Esophagus muscularis mucosa (tissue), 4 donors: ENCODE measurements at regions not wholly inside any gene's neighbourhood (a gene's known extent, or its start where the extent isn't known, plus 50 kb on each side); places are given as distances from the start of the nearest gene placed in this dataset.

ENCODE experiments used
- DNase-seq: peaks from one replicate; pipeline ENCODE4 v3.0.0-alpha.2; 2017; ENCODE audit errors: extremely low spot score
- H3K27ac ChIP-seq, 4 donors: fragments of 200-600 bp; sonication (generic); replicated peaks in 1 of 4; 1 replicate in 3 of 4; 2 replicates in 1 of 4; pipeline ENCODE4 v1.5.1; 2016 to 2019; ENCODE audit warnings: mild to moderate bottlenecking in 1 of 4
- H3K27me3 ChIP-seq, 4 donors: fragments of 200-600 bp; sonication (generic); one replicate each; pipeline versions ENCODE4 v1.5.1 to v1.6.0; 2016 to 2019
- H3K36me3 ChIP-seq, 4 donors: fragments of 200-600 bp; sonication (generic); one replicate each; pipeline ENCODE4 v1.5.1; 2016 to 2019
- H3K4me1 ChIP-seq, 4 donors: fragments of 200-600 bp; sonication (generic); one replicate each; pipeline ENCODE4 v1.5.1; 2016 to 2019
- H3K4me3 ChIP-seq, 4 donors: fragments of 200-600 bp; sonication (generic); 1 replicate in 2 of 4; 2 replicates in 2 of 4; pipeline ENCODE4 v1.5.1; 2016 to 2019; ENCODE audit warnings: mild to moderate bottlenecking in 4 of 4, moderate library complexity in 1 of 4
- H3K9me3 ChIP-seq, 4 donors: fragments of 200-600 bp; sonication (generic); 1 replicate in 3 of 4; 2 replicates in 1 of 4; pipeline ENCODE4 v1.5.1; 2016 to 2019
- CTCF ChIP-seq, 3 experiments: fragments of 200-600 bp in 2 of 3; fragments of 450-650 bp in 1 of 3; sonication (generic) in 2 of 3; IDR thresholded peaks; one replicate each; pipeline ENCODE4 v1.5.1; 2017 to 2019; ENCODE audit warnings: antibody characterized with exemption in 3 of 3, mild to moderate bottlenecking in 2 of 3, moderate library complexity in 1 of 3
- EP300 ChIP-seq: sonication (generic); formaldehyde crosslinking; IDR thresholded peaks from one replicate; pipeline ENCODE4 v1.6.1; 2017; ENCODE audit warnings: antibody characterized with exemption
- POLR2A ChIP-seq: fragments of 450-650 bp; IDR thresholded peaks from one replicate; pipeline ENCODE4 v1.6.1; 2017; ENCODE audit warnings: antibody characterized with exemption, moderate library complexity, mild to moderate bottlenecking, low read depth
- POLR2AphosphoS5 ChIP-seq, 2 donors: sonication (generic); formaldehyde crosslinking; IDR thresholded peaks; one replicate each; pipeline ENCODE4 v1.6.1; 2017; ENCODE audit warnings: antibody characterized with exemption in 2 of 2
- WGBS: methylation state at CpG from one replicate; pipeline ENCODE4 v1.1.5; 2018; 5-methylcytosine and 5-hydroxymethylcytosine counted together
- intact Hi-C: fragments of 100-400 bp; cut with DNase I; formaldehyde crosslinking; loops from one replicate; pipeline ENCODE4 v1.15.1; 2023

DNA sequence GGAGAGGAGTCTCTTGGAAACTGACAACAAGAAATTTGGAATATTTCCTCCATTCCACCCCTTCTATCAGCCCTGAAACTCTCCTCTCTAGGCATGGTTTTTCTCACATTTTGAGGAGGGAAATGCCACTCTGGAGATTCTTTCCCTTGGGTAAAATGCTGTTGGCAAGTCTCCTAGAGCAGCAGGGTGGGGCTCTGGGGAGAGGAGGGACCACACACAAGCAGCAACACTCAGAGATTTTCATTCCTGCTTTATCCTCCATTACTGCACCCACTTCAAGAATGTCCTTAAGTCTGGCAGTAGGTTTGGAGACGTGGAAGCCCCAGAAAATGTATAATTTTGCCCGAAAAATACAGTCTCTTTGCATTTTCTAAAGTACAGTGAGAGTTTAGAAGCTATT is 130.8 kb upstream of the FLRT2 start:
- WGBS, result 93% methylated on average over 2 of the region's 2 CpGs
- H3K4me3 ChIP-seq, result no peak overlapping the region
- no peaks in the 10 kb centered on the region for H3K9me3 ChIP-seq
- H3K27me3 ChIP-seq, result no peaks in the 10 kb centered on the region
- DNase-seq, result no peak
- peaks cover 0 to 3% (median 0%) of the 10 kb centered on the region in 4 donors for H3K4me1 ChIP-seq
- no peak for TF ChIP-seq POLR2A
- TF ChIP-seq EP300, result no peak
- TF ChIP-seq POLR2AphosphoS5 (IDR thresholded peaks at IDR 0.05), result no peak
- TF ChIP-seq CTCF (IDR thresholded peaks at IDR 0.05), result no peak
- intact Hi-C loops, result no loop called here
- H3K27ac ChIP-seq, result no peak overlapping the region
- no peaks in the 10 kb centered on the region for H3K36me3 ChIP-seq

GRCh38 chr14:85400678-85401077 is 129.3 kb upstream of the FLRT2 start:
- no peak for TF ChIP-seq EP300
- TF ChIP-seq POLR2A, result no peak
- no peak for TF ChIP-seq CTCF (IDR thresholded peaks at IDR 0.05)
- TF ChIP-seq POLR2AphosphoS5 (IDR thresholded peaks at IDR 0.05), result no peak
- intact Hi-C loops, result no loop called here
- DNase-seq, result no peak
- H3K36me3 ChIP-seq, result no peaks in the 10 kb centered on the region
- 83% methylated on average over 3 of the region's 3 CpGs for WGBS
- H3K4me1 ChIP-seq, result peaks cover 0 to 3% (median 0%) of the 10 kb centered on the region in 4 donors
- no peak overlapping the region for H3K27ac ChIP-seq
- no peaks in the 10 kb centered on the region for H3K27me3 ChIP-seq
- no peak overlapping the region for H3K4me3 ChIP-seq
- H3K9me3 ChIP-seq, result no peaks in the 10 kb centered on the region

DNA sequence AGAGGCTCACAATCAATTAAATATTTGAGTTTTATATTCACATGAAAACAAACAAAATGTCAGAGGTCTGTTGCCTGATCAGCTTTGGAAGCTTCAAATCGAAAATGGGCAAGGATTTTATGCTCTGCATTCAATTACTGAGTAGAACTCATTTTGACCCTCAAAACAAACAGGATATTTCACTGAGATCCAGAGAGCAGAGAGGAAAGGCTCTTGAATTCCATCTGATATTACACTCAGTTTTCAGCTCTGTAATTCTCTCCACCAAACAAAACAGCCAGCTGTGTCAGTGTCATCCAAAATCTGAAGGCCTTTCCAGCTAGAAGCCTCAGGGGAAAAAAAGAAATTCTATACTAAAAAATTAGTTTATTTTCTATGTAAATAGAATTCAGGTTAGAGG is 128.6 kb upstream of the FLRT2 start:
- Histone ChIP-seq H3K4me3 (no peak overlapping the region), H3K27me3 (no peaks in the 10 kb centered on the region), H3K9me3 (no peaks in the 10 kb centered on the region), H3K27ac (no peak overlapping the region), H3K36me3 (no peaks in the 10 kb centered on the region), H3K4me1 (peaks cover 0 to 3% (median 0%) of the 10 kb centered on the region in 4 donors)
- TF ChIP-seq EP300 (no peak), POLR2AphosphoS5 (IDR thresholded peaks at IDR 0.05) (no peak), CTCF (IDR thresholded peaks at IDR 0.05) (no peak), POLR2A (no peak)
- intact Hi-C loops, result no loop called here
- 62% methylated on average over 1 of the region's 1 CpG for WGBS
- no peak for DNase-seq

DNA sequence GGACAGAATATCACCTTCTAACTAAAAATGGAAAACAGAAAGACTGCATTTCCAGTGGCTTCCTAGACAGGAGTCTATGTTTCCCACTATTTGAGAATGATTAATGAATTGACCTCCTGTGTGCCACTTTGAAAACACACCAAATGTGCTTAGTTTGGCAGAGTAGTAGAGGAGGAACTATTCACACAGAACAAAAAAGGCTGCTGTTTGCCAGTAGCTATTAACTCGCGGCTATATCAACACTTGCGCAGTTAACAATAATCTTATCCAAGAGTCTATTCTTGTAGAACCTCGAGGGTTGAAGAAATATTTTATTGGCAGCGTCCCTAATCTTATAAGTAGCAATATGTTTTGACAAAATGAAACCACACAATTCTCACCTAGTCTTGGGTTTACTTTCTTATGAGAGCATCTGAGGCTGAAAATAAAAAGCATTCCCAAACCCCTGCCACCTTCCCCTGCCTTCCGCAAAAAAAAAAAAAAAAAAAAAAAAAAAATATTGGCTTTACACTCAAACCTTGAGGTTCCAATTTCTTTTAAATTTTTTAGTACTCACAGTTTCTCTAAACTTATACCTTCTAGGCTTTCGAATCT is 127.3 kb upstream of the FLRT2 start:
- TF ChIP-seq POLR2AphosphoS5 (IDR thresholded peaks at IDR 0.05), result no peak
- TF ChIP-seq POLR2A, result no peak
- TF ChIP-seq CTCF (IDR thresholded peaks at IDR 0.05), result no peak
- TF ChIP-seq EP300, result no peak
- no peaks in the 10 kb centered on the region for H3K9me3 ChIP-seq
- H3K27me3 ChIP-seq, result no peaks in the 10 kb centered on the region
- no peak overlapping the region for H3K4me3 ChIP-seq
- peaks cover 0 to 3% (median 0%) of the 10 kb centered on the region in 4 donors for H3K4me1 ChIP-seq
- H3K36me3 ChIP-seq, result no peaks in the 10 kb centered on the region
- no peak for DNase-seq
- intact Hi-C loops, result no loop called here
- WGBS, result 53% methylated on average over 7 of the region's 7 CpGs
- no peak overlapping the region for H3K27ac ChIP-seq
